ENCODE measurements at regions not wholly inside any gene's neighbourhood (a gene's known extent, or its start where the extent isn't known, plus 50 kb on each side); places are given as distances from the start of the nearest gene placed in this dataset.
"Not testable (repeated sequence)": the region's sequence is repeated elsewhere in the genome, so short reads cannot be mapped to it uniquely, and the experiment has no call there.

DNA sequence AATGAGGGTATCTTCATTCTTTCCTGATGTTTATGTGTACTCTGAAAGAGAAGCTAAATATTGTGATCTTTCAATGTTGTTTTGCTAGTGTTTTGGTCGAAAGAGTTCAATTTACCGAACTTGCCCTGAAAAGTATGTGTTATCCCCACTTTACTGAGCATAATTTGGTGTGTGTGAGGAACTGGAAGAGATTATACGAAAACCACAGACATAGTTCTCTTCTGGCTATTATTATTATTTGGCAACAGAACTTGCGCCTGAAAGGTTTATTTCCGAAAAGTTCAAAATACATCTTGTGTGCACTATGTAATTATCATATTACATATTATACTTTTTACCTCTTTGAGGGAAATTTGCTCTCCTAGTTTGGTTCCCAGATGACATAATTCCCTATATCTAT is 232.5 kb upstream of the INTU start:
- DNase-seq, result no peak

DNA sequence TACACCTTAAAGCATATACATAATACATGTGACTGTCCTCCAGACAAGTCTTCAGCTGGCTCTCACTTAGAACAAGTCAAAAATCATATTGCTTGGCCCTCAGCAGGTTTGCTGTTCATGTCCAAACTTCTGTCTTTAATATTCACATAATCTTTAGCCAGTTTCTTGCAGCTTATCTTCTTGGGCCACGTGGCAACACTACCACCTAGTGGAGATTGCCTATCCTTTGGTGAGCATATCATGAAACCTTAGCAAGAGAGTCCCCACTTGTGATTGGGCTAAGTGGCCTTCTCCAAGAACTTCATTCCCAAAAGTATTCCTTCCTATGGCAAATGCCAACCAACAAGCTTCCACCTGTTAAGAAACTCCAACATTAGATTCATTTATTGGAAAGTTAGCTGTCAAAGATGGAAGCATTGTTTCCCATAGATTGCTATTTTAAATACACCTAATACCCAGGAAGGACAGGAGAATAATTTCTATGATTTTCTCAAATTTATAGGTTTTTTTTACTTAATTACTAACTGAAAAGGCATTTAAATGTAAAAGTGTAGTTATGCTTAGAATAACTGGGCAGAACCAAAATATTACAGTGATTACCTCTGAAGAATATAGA is 231.9 kb upstream of the INTU start:
- peak; percentile 69 for DNase-seq

DNA sequence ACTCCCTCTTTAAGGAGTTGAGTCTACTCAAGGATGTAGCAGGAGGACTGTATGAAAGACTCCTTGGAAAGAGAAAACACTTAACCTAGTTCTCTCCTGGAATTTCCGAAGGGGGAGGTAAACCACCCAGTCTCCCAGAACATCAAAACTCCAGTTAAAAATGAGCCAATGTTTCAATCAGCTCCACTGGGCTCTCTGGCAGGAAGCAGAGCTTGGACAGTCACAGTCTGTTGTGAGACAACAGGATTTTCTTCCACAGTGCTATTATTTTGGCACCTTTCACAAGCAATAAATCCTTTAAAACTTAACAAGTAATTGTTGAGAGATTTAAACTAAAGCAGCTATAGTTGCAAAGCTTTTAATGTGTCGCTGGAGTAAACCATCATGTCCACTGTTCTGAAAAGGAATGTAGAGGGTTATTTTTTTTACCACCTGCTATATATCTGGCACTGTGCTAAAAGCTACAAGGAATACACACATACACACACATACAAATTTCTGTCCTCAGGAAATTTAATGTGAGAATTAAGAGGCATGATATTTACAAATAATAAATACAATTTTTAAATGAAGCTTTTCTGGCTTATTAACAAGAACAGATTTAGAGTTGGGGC is 229.2 kb upstream of the INTU start:
- DNase-seq, result no peak

DNA sequence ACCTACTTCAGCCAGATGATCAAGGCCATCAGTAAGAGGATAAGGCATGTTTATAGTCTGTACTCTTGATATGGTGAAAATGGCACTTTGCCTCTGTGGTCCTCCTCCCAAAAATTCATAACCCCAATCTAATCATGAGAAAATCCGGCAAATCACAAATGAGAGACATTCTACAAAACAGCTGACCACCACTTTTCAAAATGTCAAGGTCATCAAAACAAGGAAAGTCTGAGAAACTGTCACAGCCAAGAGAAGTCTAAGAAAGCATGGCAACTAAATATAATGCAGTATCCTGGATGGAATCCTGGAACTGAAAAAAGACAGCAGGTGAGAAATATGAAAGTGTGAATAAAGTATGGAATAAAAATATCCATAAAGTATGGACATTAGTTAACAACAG is 226.6 kb upstream of the INTU start:
- no peak for DNase-seq

DNA sequence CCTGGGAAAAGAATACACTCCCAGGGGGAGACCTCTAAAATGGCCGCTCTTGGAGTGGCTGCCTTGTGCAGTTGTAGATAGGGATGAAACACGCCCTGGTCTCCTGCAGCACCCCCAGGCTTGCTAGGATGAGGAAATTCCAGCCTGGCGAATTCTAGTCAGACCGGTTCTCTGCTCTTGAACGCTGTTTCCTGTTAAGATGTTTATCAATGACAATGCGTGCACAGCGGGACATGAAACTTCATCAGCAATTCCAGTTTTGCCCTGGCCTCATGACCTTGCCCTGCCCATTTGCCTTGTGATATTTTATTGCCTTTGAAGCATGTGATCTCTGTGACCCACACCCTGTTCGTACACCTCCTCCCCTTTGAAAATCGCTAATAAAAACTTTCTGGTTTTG is 225.2 kb upstream of the INTU start:
- DNase-seq, result not testable (repeated sequence)

DNA sequence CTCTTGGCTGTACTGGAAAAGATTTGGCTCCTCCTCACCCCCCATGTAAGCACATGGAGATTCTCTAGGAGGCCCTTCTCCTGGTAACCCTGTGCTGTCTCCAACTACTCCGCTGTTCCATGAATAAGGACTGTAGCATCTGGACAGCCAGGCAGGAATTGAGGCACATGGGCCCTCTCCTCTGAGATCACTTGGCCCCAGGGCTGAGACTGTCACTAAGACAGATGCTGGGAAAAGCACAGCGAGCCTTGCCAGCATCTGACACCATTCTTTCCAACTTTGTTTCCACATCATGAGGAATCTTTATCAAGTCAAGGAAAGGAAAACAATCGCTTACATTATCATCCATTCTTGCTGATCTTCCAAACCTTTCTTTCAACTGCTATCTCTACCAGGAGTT is 222.6 kb upstream of the INTU start:
- no peak for DNase-seq

DNA sequence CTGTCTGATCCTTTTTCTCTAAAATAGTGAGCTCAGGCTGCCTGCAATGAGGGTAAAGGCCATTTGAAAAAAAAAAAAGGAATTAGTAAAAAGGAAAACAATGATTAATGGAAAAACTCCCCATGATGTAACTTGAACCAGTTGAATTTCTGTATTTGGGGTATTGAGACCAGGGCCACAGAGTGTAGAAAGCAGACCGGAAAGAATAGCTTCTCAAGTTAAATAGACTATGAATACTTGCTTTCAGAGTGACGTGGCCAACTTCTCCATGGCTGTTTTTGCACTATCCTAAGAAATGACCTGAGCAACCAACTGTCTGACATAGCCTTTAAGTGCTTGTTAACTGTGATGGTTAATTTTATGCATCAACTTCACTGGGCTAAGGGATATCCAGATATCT is 222.1 kb upstream of the INTU start:
- DNase-seq, result no peak

DNA sequence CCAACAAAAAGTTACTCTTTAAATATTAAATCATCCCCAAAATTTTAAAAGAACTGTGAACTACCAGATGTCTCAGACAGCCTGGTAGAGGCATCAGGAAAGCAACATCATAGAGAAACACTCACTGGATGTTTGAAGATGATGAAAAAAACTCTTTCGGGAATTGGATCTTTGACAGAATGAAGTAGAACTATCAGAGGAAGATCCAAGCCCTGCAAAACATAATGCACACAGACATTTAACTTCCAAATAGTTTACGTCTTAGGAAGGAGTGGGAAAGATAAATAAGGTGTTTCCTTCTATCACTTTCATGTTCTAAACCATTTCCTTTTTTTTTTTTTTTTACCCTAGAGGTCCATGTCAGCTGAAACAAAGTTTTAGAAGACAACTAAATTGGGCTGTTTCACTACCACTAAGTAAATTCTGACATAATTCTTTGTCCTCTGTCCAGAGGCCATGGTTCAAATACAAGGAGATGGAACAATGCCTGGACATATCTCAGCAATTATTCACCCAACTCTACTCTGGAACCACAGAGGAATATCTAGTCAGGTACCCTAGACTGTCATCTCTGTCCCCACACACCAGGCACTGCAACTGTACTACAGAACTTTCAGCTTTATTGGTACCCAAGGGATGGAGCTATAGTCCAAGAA is 217.7 kb upstream of the INTU start:
- no peak for DNase-seq

DNA sequence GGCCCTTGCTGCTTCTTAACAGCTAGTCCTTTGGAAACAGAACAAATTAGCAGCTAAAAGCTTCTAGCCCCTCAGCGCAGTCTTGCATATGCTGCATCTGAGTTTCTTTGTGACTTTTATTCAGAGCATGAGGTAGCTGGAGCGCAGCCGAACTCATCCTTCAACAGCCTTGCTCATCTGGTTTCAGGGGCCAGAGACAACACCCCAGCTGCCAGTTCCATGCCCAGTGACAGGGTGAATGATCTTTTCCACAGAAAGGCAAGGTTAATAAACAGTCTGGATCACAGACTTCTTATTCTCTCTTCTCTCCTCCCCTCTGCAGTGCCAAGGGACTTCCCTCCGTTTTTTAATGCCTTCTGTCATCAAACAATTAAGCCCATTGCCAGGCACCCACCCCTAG is 216.6 kb upstream of the INTU start:
- no peak for DNase-seq

DNA sequence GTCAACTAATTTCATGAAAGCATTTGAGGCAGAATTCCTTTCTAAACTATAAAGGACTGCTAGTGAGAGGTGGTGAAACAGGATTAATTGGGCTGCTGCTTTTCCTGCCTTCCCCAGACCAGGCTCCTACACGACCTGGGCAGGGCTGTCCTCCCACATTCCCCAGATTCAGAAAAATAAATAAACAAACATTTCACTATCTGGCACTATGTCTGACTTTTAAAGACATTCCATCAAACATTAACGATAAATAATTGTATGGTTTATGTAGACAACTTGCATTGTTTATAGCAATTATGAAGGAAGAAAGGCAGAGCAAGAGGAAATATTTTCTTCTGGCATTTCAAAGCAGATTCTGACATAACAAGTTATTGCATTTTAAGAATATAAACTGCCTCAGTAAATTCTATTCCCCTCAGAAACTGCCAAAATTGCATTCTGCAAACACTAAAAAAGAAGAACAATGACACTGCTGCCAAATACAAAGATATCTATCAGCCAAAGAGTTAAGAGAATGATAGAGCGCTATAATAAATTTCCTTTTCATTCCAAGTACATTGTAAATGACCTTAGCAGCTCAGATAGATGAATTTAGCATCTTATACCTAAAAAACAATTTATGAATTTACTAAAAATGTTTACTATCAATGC is 214.7 kb upstream of the INTU start:
- no peak for DNase-seq

DNA sequence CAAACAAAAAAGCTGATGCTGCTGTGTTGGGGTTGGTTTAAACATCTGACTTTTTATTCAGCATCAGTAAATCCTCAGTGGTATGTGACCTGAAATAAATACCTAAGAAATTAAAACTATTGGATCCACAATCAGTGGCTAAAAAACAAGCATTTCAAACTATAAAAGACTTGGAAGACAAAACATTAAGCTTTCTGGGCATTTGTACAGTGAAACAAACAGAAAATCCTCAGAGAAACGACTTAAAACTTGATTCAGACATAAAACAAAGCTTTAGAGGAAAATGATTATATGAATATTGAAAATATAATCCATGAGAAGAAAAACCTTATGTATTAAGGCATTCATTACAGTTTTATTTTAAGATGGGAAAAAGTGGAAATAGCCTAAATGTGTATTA is 213.3 kb upstream of the INTU start:
- no peak for DNase-seq

DNA sequence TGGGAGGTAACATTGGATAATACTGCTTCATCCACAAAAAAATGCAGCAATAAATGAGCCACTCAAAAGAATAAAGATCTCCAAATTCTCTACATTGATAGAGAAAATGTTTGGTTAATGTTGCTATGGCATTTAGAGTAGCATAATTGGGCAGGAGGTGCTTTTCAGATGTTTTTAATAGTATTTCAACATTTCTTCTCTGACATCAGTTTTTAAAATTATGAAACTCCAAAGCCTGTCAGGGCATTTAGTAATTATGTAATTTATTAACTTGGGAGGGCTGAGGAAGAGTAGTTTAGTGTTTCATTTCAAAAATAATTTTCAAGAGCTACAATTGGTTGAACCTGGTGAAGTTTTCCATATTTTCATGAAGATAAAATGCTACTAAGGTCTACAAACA is 211.3 kb upstream of the INTU start:
- no peak for DNase-seq

DNA sequence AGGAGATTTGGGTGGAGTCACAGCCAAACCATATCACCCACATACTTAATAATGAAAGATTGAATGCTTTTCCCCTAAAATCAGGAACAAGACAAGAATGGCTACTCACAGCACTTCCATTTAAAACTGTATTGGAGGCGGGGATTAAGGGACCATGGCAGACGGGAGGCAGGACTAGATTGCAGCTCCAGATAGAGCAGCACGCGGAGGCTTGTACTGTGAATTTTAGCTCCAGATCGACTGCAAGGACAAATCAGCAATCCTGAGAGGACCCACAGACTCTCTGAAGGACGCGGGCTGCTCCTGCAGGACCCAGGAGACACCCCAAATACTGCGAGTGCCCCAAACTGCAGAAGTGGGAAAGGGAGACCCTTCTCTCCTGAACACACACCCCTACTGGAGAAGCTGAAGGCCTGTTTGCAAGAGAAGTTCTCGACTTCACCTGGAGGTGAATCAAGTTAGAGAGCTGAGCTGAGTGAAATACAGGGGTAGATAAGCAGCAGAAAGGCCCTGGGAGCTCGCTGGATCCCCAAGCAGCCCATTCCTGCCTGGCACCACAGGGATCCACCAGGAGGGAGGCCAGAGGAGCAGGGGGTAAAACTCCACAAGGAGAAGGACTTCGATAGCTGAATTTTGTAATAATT is 207.4 kb upstream of the INTU start:
- DNase-seq, result no peak

DNA sequence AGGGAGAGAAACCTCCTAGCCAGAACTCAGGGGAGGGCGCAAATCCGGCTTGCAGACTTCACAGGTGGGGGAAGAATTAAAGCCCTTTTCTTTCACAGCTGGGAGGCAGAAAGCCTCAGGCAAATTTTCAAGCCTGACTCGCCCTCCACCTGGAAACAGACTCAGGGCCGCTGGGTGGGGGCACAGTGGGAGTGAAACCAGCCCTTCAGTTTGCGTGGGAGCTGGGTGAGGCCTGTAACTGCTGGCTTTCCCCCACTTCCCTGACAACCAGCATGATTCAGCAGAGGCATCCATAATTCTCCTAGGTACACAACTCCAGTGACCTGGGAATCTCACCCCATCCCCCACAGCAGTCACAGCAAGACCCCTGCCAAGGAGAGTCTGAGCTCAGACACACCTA is 206.9 kb upstream of the INTU start:
- no peak for DNase-seq

DNA sequence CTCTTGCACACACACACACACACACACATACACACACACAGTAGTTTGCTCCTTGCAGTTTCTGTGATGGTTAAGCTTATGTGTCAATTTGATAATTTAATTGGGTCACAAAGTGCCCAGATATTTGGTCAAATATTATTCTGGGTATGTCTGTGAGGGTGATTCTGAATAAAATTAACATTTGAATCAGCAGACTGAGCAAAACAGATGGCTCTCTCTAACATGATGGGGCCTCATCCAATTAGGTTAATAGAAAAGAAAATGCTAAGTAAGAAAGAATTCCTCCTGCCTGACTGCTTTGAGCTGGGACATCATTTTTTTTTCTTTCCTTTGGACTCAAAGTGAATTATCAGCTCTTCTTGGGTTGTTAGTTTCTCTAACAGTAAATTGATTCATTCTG is 191.2 kb upstream of the INTU start:
- DNase-seq, result no peak

DNA sequence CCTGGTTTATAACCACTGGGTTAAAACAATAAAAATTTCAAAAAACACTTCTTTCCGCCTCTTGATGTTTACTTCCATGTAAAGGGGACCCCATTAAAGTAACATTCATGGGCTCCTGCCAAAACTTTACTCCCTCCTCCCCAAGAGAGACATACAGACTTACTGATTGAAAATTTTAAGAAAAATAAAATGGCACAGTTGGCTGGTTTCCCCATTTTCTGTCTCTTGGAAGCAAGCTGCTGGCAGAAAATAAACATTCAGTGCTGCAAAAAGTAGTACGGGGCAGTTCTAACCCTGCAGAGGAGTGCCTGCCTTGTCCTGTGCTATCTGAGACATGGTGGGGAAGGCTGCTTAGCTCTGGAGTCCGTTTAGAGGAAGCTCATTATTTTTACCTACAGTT is 187.3 kb upstream of the INTU start:
- DNase-seq, result no peak

DNA sequence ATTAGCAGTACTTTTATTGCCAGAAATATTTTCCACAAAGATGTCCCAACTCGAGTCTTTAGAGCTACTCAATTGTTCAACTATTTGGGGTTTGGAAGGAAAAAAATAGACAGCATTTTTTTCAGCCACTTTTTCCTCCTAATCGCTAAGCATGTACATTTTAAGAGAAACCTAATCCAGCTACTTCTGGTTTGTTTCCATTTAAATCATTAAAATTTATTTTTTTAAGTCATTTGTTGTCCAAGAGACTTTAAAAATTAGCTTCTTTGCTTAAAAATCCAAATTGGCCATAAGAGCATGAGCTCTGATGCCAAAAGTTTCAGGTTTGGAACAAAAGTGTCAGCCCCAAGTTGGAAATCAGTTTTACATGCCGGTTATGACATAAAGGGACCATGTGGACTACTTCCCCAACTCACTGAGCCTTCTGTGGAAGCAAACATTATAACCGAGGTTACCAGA is 186.3 kb upstream of the INTU start:
- DNase-seq, result no peak

DNA sequence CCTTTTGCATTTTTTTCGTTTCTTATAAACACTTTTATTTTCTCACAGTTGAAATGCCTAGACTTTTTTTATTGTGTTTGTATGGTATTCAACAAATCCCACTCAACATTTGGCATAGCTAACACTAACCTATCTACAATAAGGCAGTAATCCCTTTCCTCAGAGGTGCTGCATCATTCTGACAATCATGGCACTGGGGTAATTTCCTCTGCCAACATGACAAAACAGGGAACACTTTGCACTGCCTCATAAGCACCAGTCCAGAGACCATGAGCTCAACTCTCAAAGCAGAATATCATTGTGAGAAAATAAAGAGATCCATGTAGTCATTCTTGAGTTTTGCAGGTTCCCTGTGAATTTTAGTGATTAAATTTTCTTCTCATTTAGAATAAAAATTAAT is 183.8 kb upstream of the INTU start:
- no peak for DNase-seq

DNA sequence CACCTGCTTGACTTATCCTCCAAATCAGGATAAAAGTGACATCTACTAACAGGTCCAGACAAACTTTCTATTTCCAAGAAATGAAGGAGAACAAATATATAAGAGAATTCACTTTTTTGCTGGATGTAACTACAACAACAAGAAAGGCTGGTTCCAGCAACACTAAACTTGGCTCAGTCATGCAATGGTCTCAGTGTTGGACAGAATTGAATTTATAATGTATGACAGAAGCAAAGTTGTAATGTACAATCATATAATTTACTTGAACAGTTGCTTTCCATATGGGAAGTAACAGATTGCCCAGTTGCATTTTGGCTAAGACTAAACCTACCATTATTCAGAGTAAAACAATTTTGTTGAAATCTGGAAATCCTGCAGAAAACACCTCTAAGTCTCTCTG is 183.3 kb upstream of the INTU start:
- DNase-seq, result no peak

DNA sequence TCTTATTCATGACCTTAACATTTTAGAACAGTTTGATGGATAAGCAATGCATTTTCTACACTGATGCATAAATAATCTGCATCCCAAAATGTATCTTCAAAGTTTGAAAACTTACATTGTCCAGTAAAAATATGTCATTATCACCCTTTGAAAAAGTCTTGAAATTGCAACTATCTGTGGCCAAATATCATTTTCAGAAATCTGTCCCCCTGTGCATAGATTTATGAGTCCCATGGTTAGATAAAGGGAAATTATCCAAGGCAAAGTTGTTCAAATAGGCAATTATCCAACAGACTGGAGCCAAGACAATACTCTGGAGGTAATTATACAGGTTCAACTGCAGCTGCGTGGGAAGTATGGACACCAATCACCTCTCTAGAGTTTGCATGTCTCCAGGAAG is 182.5 kb upstream of the INTU start:
- no peak for DNase-seq

DNA sequence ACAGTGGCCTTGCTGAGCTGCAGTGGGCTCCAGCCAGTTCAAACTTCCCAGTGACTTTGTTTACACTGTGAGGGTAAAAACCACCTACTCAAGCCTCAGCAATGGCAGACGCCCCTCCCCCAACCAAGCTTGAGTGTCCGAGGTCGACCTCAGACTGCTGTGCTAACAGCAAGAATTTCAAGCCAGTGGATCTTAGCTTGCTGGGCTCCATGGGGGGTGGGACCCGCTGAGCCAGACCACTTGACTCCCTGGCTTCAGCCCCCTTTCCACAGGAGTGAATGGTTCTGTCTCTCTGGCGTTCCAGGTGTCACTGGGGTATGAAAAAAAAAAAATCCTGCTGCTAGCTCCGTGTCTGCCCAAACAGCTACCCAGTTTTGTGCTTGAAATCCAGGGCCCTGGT is 168.9 kb upstream of the INTU start:
- DNase-seq, result no peak

DNA sequence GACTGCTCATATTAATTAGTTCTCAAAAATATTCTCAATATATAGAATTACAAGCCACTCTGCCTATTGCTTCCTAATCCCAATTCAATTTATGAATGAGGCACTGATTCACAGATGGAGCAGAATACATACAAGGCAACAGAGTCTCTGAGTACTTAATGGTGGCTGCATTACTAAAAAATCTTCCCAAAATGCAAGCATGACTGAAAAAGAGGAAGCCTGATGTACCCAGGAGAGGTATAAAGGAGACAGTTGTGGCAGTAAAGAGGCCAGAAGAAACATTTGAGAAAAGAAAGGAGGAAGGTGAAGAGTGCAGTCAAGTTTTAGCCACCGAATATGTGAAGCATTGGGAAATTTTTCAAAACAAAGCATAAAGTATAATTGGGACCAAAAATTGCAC is 163.2 kb upstream of the INTU start:
- DNase-seq, result no peak

DNA sequence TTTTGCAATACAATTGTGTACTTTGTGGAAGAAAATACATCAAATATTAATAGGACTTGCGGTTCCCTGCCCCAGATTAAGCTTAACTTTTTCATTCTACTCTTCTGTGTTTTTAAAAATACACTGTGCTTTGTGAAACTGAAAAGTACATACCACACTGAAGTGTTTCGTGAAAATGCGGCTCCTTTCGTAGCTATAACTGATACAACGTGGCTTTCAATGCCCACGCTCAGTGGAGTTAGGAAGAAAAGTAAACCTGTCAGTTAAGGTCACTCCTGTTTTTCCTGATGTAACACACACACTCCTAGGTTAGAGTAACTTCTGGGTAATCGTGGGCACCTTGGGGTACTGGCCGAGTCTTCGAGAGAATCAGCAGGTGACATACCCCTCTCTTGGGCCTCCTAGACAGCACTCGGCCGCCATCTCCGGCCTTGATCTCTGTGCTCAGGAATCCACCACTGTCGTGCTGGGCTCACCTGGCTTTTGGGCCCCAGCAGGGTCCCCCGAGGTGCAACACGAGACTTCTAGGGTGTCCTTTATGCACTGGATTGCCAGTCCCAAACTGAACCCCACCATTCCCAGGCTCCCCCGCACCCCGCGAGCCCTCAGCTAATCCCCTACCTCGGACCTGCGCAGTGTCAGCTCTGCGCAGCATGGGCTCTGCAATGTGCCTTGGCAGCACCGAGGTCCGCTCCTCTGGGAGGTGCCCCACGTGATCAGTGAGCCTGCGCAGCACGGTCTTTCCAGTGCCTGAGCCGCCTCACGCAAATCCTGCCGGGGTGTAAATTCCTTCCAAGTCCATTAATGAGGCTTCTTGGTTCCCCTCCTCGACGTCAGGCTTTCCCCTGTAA is 162.6 kb upstream of the INTU start:
- no peak for DNase-seq
